Smooth muscle cell (in vitro differentiated cells): ENCODE measurements at regions not wholly inside any gene's neighbourhood (a gene's known extent, or its start where the extent isn't known, plus 50 kb on each side); places are given as distances from the start of the nearest gene placed in this dataset.

Source experiments
- DNase-seq: peaks from one replicate; lab custom pipeline; 2025; ENCODE audit not compliant: unreplicated experiment; lab: John Stamatoyannopoulos, UW
- H2AFZ ChIP-seq: fragments of 200-600 bp; sonication (generic); 2 replicates; pipeline ENCODE4 v1.6.0; 2016; ENCODE audit warnings: antibody characterized with exemption, low read depth, mild to moderate bottlenecking
- H3F3A ChIP-seq: fragments of 200-600 bp; sonication (generic); 2 replicates; pipeline ENCODE4 v1.6.0; 2017; ENCODE audit warnings: antibody characterized with exemption, low read depth
- H3K27ac ChIP-seq: fragments of 200-600 bp; sonication (generic); 2 replicates; pipeline ENCODE4 v1.5.1; 2016; ENCODE audit warnings: low read depth, mild to moderate bottlenecking
- H3K27me3 ChIP-seq: fragments of 200-600 bp; sonication (generic); 2 replicates; pipeline ENCODE4 v1.6.1; 2016; ENCODE audit warnings: low read depth, mild to moderate bottlenecking
- H3K36me3 ChIP-seq: fragments of 200-600 bp; sonication (generic); 2 replicates; pipeline ENCODE4 v1.5.1; 2016; ENCODE audit warnings: low read depth
- H3K4me1 ChIP-seq: fragments of 200-600 bp; sonication (generic); 2 replicates; pipeline ENCODE4 v1.5.1; 2016; ENCODE audit warnings: low read depth
- H3K4me2 ChIP-seq: fragments of 200-600 bp; sonication (generic); 2 replicates; pipeline ENCODE4 v1.6.0; 2016; ENCODE audit warnings: mild to moderate bottlenecking
- H3K4me3 ChIP-seq: fragments of 200-600 bp; sonication (generic); 2 replicates; pipeline ENCODE4 v1.5.1; 2016; ENCODE audit warnings: mild to moderate bottlenecking
- H3K79me2 ChIP-seq: fragments of 200-600 bp; sonication (generic); 2 replicates; pipeline ENCODE4 v1.6.0; 2016; ENCODE audit warnings: low read depth, mild to moderate bottlenecking
- H3K9ac ChIP-seq: fragments of 200-600 bp; sonication (generic); 2 replicates; pipeline ENCODE4 v1.6.0; 2016; ENCODE audit warnings: low read depth
- H3K9me3 ChIP-seq: fragments of 200-600 bp; sonication (generic); replicated peaks from 2 replicates; pipeline ENCODE4 v1.5.1; 2016; ENCODE audit warnings: low read depth
- H4K20me1 ChIP-seq: fragments of 200-600 bp; sonication (generic); 2 replicates; pipeline ENCODE4 v1.6.0; 2016; ENCODE audit warnings: low read depth
- CTCF ChIP-seq: fragments of 200-600 bp; sonication (generic); IDR thresholded peaks from 2 replicates; pipeline ENCODE4 v1.5.1; 2017; ENCODE audit warnings: borderline replicate concordance, mild to moderate bottlenecking, antibody characterized with exemption; ENCODE audit not compliant: insufficient read depth, poor library complexity, severe bottlenecking
- WGBS: methylation state at CpG from one replicate; pipeline ENCODE4 v1.1.7; 2016; ENCODE audit warnings: low lambda C conversion rate; 5-methylcytosine and 5-hydroxymethylcytosine counted together

DNA sequence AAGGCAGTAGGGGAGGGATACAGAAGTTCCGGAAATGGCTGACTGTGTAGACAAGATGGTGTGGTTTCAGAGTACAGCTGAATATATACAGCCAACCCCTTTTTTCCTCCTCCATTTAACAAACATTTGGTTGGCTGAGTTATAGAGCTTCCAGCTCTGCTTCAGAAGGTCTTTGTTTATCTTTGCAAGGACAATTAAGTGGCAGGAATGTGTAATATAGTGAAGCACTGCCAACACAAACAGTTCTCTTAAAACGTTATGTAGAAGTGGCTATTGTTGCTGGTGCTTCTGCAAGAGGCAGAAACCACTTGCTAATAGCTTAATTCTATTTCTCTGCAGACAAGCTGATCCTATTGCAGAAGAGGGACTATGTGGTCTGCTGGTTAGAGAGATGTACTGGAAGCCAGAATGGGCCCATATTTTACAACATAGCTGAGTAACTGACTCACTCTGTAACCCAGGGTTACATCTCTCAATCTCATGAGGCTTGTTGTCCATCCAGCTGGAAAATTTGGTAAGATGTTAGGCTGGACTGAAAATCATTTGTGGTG, 62.7 kb upstream of the OSMR start:
- H3F3A ChIP-seq, result no peaks in the 10 kb centered on the region
- no peaks in the 10 kb centered on the region for H3K27me3 ChIP-seq
- H2AFZ ChIP-seq, result no peak overlapping the region
- DNase-seq, result no peak
- no peak overlapping the region for H3K9ac ChIP-seq
- no peaks in the 10 kb centered on the region for H4K20me1 ChIP-seq
- no peaks in the 10 kb centered on the region for H3K9me3 ChIP-seq
- H3K4me3 ChIP-seq, result no peak overlapping the region
- no peaks in the 10 kb centered on the region for H3K36me3 ChIP-seq
- H3K79me2 ChIP-seq, result no peaks in the 10 kb centered on the region
- TF ChIP-seq CTCF, result no peak
- peak overlapping the region; percentile 62 for H3K27ac ChIP-seq
- 48% methylated on average over 2 of the region's 2 CpGs for WGBS
- H3K4me1 ChIP-seq, result no peaks in the 10 kb centered on the region
- peak overlapping the region; percentile 5 for H3K4me2 ChIP-seq

DNA sequence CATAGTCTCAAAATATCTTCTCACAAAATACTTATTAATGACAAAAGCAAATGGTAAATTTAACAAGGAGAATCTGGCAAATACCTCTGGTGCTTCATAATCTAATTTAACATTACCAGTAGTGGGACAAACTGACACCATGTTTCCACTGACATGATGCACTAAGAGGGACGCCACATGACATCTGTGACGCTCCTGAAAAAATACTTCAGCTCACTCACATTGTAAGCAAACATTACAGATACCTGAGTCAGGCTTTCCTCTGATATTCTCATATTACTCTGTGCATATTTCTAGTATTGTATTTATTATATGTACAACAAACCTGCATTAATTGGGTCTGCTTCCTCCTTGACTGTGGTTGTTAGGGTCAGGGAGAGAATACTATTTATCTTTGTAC, 56.7 kb upstream of the OSMR start:
- Histone ChIP-seq H3K4me2 (no peak overlapping the region), H3K9me3 (no peaks in the 10 kb centered on the region), H3F3A (no peaks in the 10 kb centered on the region), H3K27ac (no peak overlapping the region), H2AFZ (no peak overlapping the region), H4K20me1 (no peaks in the 10 kb centered on the region), H3K36me3 (no peaks in the 10 kb centered on the region), H3K9ac (no peak overlapping the region), H3K79me2 (no peaks in the 10 kb centered on the region), H3K27me3 (no peaks in the 10 kb centered on the region), H3K4me3 (no peak overlapping the region), H3K4me1 (no peaks in the 10 kb centered on the region)
- no peak for DNase-seq
- TF ChIP-seq CTCF, result no peak
- 98% methylated on average over 2 of the region's 2 CpGs for WGBS

GRCh38 chr5:38789777-38790176, 56.0 kb upstream of the OSMR start:
- Histone ChIP-seq H2AFZ (no peak overlapping the region), H3K79me2 (no peaks in the 10 kb centered on the region), H3K4me1 (no peaks in the 10 kb centered on the region), H3K4me3 (no peak overlapping the region), H3K9me3 (no peaks in the 10 kb centered on the region), H3K36me3 (no peaks in the 10 kb centered on the region), H4K20me1 (no peaks in the 10 kb centered on the region), H3F3A (no peaks in the 10 kb centered on the region), H3K27me3 (no peaks in the 10 kb centered on the region), H3K27ac (no peak overlapping the region), H3K9ac (no peak overlapping the region), H3K4me2 (no peak overlapping the region)
- no peak for TF ChIP-seq CTCF
- DNase-seq, result no peak
- WGBS, result 100% methylated on average over 2 of the region's 2 CpGs

GRCh38 chr5:38790268-38790667, 55.5 kb upstream of the OSMR start:
- Histone ChIP-seq H3K79me2 (no peaks in the 10 kb centered on the region), H3K27ac (no peak overlapping the region), H3K9me3 (no peaks in the 10 kb centered on the region), H3K4me3 (no peak overlapping the region), H3K4me1 (no peaks in the 10 kb centered on the region), H3K9ac (no peak overlapping the region), H3K4me2 (no peak overlapping the region), H3K27me3 (no peaks in the 10 kb centered on the region), H4K20me1 (no peaks in the 10 kb centered on the region), H3K36me3 (no peaks in the 10 kb centered on the region), H3F3A (no peaks in the 10 kb centered on the region), H2AFZ (no peak overlapping the region)
- WGBS, result 88% methylated on average over 1 of the region's 1 CpG
- TF ChIP-seq CTCF, result no peak
- no peak for DNase-seq
